Testis (tissue), 2 donors: ENCODE measurements at regions not wholly inside any gene's neighbourhood (a gene's known extent, or its start where the extent isn't known, plus 50 kb on each side); places are given as distances from the start of the nearest gene placed in this dataset.

Source experiments
- DNase-seq: peaks from one replicate; pipeline ENCODE4 v3.0.0-alpha.2; 2019
- H3K27ac ChIP-seq, 2 donors: fragments of 200-600 bp; sonication (generic); one replicate each; pipeline ENCODE4 v1.5.1; 2019
- H3K27me3 ChIP-seq: fragments of 200-600 bp; sonication (generic); one replicate; pipeline ENCODE4 v1.5.1; 2019
- H3K36me3 ChIP-seq: fragments of 200-600 bp; sonication (generic); one replicate; pipeline ENCODE4 v1.5.1; 2017; ENCODE audit warnings: low read depth; ENCODE audit errors: missing control alignments
- H3K4me1 ChIP-seq: fragments of 200-600 bp; sonication (generic); one replicate; pipeline ENCODE4 v1.5.1; 2019
- H3K4me3 ChIP-seq, 2 donors: fragments of 200-600 bp; sonication (generic); one replicate each; pipeline ENCODE4 v1.5.1; 2017 to 2019
- H3K9me3 ChIP-seq: fragments of 200-600 bp; sonication (generic); one replicate; pipeline ENCODE4 v1.5.1; 2017
- CTCF ChIP-seq, 3 experiments: fragments of 450-650 bp in 2 of 3; fragments of 200-600 bp in 1 of 3; sonication (generic) in 1 of 3; IDR thresholded peaks; one replicate each; pipeline ENCODE4 v1.5.1; 2016 to 2019; ENCODE audit warnings: antibody characterized with exemption in 3 of 3, mild to moderate bottlenecking in 2 of 3, moderate library complexity in 1 of 3
- POLR2A ChIP-seq: fragments of 450-650 bp; IDR thresholded peaks from one replicate; pipeline ENCODE4 v1.6.1; 2017; ENCODE audit warnings: antibody characterized with exemption, mild to moderate bottlenecking, moderate library complexity
- WGBS, 2 donors: methylation state at CpG; one replicate each; pipeline ENCODE4 v1.1.5; 2018; 5-methylcytosine and 5-hydroxymethylcytosine counted together
- intact Hi-C: fragments of 100-400 bp; cut with DNase I; formaldehyde crosslinking; loops from one replicate; pipeline ENCODE4 v1.15.1; 2023; ENCODE audit warnings: low total_unique reads

- Histone ChIP-seq H3K9me3 (no peaks in the 10 kb centered on the region), H3K4me1 (no peaks in the 10 kb centered on the region), H3K27ac (no peak overlapping the region), H3K27me3 (no peaks in the 10 kb centered on the region), H3K36me3 (no peaks in the 10 kb centered on the region), H3K4me3 (no peak overlapping the region)
- intact Hi-C loops = no loop called here
- 60 to 70% methylated on average over 3 of the region's 3 CpGs for WGBS, 2 donors
- DNase-seq = no peak
- TF ChIP-seq POLR2A (no peak), CTCF (IDR thresholded peaks at IDR 0.05) (no peak)
Observed at GRCh38 chr5:162752612-162753011, 684.8 kb upstream of the CCNG1 start.

GRCh38 chr5:162762119-162762518 is 675.3 kb upstream of the CCNG1 start:
- Histone ChIP-seq H3K9me3 (no peaks in the 10 kb centered on the region), H3K4me1 (no peaks in the 10 kb centered on the region), H3K4me3 (no peak overlapping the region), H3K27me3 (no peaks in the 10 kb centered on the region), H3K36me3 (no peaks in the 10 kb centered on the region), H3K27ac (no peak overlapping the region)
- 60 to 77% methylated on average over 5 of the region's 5 CpGs for WGBS, 2 donors
- no peak for DNase-seq
- TF ChIP-seq POLR2A = no peak
- TF ChIP-seq CTCF (IDR thresholded peaks at IDR 0.05) = no peak
- intact Hi-C loops = no loop called here

- intact Hi-C loops = no loop called here
- TF ChIP-seq CTCF (IDR thresholded peaks at IDR 0.05) = no peak
- no peak for TF ChIP-seq POLR2A
- H3K4me3 ChIP-seq = no peak overlapping the region
- H3K27me3 ChIP-seq = no peaks in the 10 kb centered on the region
- DNase-seq = no peak
- WGBS, 2 donors = 35 to 44% methylated on average over 4 of the region's 4 CpGs
- H3K4me1 ChIP-seq = no peaks in the 10 kb centered on the region
- H3K9me3 ChIP-seq = no peaks in the 10 kb centered on the region
- no peaks in the 10 kb centered on the region for H3K36me3 ChIP-seq
- no peak overlapping the region for H3K27ac ChIP-seq
Observed at GRCh38 chr5:162769019-162769418, 668.4 kb upstream of the CCNG1 start.

GRCh38 chr5:162785673-162786072 is 651.7 kb upstream of the CCNG1 start:
- TF ChIP-seq CTCF (IDR thresholded peaks at IDR 0.05) (no peak), POLR2A (no peak)

GRCh38 chr5:162786234-162786633 is 651.2 kb upstream of the CCNG1 start:
- H3K36me3 ChIP-seq = no peaks in the 10 kb centered on the region
- TF ChIP-seq POLR2A (no peak), CTCF (IDR thresholded peaks at IDR 0.05) (no peak)
- H3K4me1 ChIP-seq = no peaks in the 10 kb centered on the region
- intact Hi-C loops = no loop called here
- no peaks in the 10 kb centered on the region for H3K9me3 ChIP-seq
- H3K27me3 ChIP-seq = no peaks in the 10 kb centered on the region
- DNase-seq = no peak
- H3K4me3 ChIP-seq = no peak overlapping the region
- 74 to 91% methylated on average over 1 of the region's 1 CpG for WGBS, 2 donors
- no peak overlapping the region for H3K27ac ChIP-seq

More at GRCh38 chr5:162785673-162786072, 651.7 kb upstream of the CCNG1 start:
- Histone ChIP-seq H3K9me3 (no peaks in the 10 kb centered on the region), H3K36me3 (no peaks in the 10 kb centered on the region), H3K27me3 (no peaks in the 10 kb centered on the region), H3K4me3 (no peak overlapping the region), H3K27ac (no peak overlapping the region), H3K4me1 (no peaks in the 10 kb centered on the region)
- intact Hi-C loops = no loop called here
- no peak for DNase-seq
- 38 to 88% methylated on average over 1 of the region's 1 CpG for WGBS, 2 donors
